AG04450 (cell line): ENCODE measurements at regions not wholly inside any gene's neighbourhood (a gene's known extent, or its start where the extent isn't known, plus 50 kb on each side); places are given as distances from the start of the nearest gene placed in this dataset.
"Not testable (repeated sequence)": the region's sequence is repeated elsewhere in the genome, so short reads cannot be mapped to it uniquely, and the experiment has no call there.

ENCODE experiments used
- CTCF ChIA-PET: fragments of 300-600, 350-600 bp; formaldehyde crosslinking; extraction: SDS; loops from one replicate; lab custom pipeline; 2022; ENCODE audit warnings: antibody characterized with exemption, inconsistent platforms; lab: Charles Lee
- POLR2A ChIA-PET: fragments of 350-600 bp; formaldehyde crosslinking; extraction: SDS; loops from one replicate; lab custom pipeline; 2021; ENCODE audit warnings: antibody characterized with exemption, inconsistent platforms; lab: Yijun Ruan, JAX
- DNase-seq: peaks from one replicate; pipeline ENCODE4 v3.0.0-alpha.2; 2011; ENCODE audit warnings: low read depth, low spot score
- H3K27ac ChIP-seq: one replicate; pipeline ENCODE4 v1.5.1; 2012; ENCODE audit warnings: low read depth, low read length, control low read depth
- H3K27me3 ChIP-seq: one replicate; pipeline ENCODE4 v1.6.0; 2012; ENCODE audit warnings: low read length; ENCODE audit not compliant: control insufficient read depth, insufficient read depth
- H3K4me3 ChIP-seq: 2 replicates; pipeline ENCODE4 v1.5.1; 2011; ENCODE audit warnings: mild to moderate bottlenecking, low read depth, low read length, control low read depth
- H3K9me3 ChIP-seq: 2 replicates; pipeline ENCODE4 v1.5.1; 2012; ENCODE audit warnings: low read length; ENCODE audit not compliant: control insufficient read depth, insufficient read depth
- TF ChIP-seq, protein P1 (sequence below): IDR thresholded peaks from 2 replicates; pipeline ENCODE4 v1.5.1; 2011; ENCODE audit warnings: low read depth, low read length, control low read depth, inconsistent platforms

DNA sequence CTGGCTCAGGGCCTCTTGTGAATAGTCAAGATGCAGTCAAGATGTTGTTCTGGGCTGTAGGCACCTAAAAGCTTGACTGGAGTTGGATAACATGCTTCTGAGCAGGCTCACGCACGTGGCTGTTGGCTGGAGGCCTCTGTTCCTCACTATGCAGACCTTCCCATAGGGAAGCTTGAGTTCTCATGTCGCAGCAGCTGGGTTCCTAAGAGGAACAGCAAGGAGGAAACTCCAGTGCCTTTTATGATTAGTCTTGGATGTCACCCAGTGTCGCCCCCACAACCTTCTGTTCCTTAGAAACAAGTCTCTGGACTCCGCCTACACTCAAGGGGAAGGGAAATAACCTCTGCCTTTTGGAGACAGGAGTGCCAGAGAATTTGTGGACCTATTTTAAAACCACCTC lies 210.7 kb downstream of the BCAS1 start:
- no peak overlapping the region for H3K27ac ChIP-seq
- TF ChIP-seq, protein P1, sequence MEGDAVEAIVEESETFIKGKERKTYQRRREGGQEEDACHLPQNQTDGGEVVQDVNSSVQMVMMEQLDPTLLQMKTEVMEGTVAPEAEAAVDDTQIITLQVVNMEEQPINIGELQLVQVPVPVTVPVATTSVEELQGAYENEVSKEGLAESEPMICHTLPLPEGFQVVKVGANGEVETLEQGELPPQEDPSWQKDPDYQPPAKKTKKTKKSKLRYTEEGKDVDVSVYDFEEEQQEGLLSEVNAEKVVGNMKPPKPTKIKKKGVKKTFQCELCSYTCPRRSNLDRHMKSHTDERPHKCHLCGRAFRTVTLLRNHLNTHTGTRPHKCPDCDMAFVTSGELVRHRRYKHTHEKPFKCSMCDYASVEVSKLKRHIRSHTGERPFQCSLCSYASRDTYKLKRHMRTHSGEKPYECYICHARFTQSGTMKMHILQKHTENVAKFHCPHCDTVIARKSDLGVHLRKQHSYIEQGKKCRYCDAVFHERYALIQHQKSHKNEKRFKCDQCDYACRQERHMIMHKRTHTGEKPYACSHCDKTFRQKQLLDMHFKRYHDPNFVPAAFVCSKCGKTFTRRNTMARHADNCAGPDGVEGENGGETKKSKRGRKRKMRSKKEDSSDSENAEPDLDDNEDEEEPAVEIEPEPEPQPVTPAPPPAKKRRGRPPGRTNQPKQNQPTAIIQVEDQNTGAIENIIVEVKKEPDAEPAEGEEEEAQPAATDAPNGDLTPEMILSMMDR = no peak
- ChIA-PET CTCF (interaction anchor here (1.1 kb wide), 2 partner anchors 53 to 80 kb away, joined by 3 read pairs; no protein-coding TSS in a partner anchor), POLR2A (no interaction called here)
- H3K9me3 ChIP-seq = no peaks in the 10 kb centered on the region
- H3K27me3 ChIP-seq = no peaks in the 10 kb centered on the region
- H3K4me3 ChIP-seq = no peak overlapping the region
- no peak for DNase-seq

DNA sequence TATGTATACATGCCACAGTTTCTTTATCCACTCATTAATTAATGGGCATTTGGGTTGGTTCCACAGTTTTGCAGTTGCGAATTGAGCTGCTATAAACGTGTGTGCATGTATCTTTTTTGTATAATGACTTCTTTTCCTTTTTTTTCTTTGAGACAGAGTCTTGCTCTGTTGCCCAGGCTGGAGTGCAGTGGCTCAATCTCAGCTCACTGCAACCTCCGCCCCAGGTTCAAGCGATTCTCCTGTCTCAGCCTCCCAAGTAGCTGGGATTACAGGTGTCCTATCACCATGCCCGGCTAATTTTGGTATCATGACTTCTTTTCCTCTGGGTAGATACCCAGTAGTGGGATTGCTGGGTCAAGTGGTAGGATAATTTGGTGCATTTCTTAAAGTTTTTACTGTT lies 211.4 kb downstream of the BCAS1 start:
- H3K9me3 ChIP-seq, POLR2A ChIA-PET, DNase-seq, H3K27ac ChIP-seq, H3K27me3 ChIP-seq, CTCF ChIA-PET, H3K4me3 ChIP-seq: not testable (repeated sequence)

DNA sequence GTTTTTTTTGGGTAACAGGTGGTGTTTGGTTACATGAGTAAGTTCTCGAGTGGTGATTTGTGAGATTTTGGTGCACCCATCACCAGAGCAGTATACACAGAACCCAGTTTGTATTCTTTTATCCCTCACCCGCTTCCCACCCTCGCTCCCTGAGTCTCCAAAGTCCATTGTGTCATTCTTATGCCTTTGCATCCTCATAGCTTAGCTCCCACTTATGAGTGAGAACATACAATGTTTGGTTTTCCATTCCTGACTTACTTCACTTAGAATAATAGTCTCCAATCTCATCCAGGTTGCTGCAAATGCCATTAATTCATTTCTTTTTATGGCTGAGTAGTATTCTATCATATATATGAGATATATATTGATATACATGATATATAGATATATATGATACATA lies 211.9 kb downstream of the BCAS1 start:
- H3K27ac ChIP-seq, H3K27me3 ChIP-seq, DNase-seq, H3K9me3 ChIP-seq, H3K4me3 ChIP-seq: not testable (repeated sequence)
- CTCF ChIA-PET = interaction anchor here (0.9 kb wide), 1 partner anchor 264 kb away, joined by 3 read pairs; the partner anchor contains the start of gene ZNF217
- POLR2A ChIA-PET = interaction anchor here (0.5 to 0.6 kb wide), 2 partner anchors 161 to 554 kb away, joined by 4 read pairs; no protein-coding TSS in a partner anchor

DNA sequence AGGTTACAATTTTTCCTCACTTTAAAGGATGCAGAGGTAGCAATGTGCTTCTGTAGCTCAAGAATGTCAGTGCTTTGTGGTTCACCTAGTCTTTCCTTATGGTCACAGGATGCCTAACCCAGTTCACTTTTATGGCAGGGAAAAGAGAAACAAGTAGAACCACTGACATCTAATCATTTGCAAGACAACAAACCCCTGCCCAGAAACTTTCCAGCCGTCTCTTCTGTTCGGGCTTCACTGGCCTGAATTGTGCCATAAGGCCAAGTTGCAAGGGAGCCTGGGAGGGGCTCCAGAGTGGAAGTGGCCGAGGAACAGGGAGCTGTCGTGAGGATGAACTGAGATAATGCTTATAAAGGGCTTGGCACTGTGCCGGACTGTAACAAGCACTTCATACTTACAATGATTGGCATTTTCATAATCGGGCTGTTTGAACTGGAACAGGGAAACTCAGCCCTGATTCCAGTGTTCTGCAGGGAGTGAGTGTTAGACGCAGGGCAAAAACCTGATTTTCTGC lies 212.6 kb downstream of the BCAS1 start:
- TF ChIP-seq, protein P1 = no peak
- Histone ChIP-seq H3K9me3 (no peaks in the 10 kb centered on the region; the same call in 1 of the 2 replicates), H3K4me3 (no peak overlapping the region), H3K27me3 (no peaks in the 10 kb centered on the region), H3K27ac (no peak overlapping the region)
- DNase-seq = no peak
- POLR2A ChIA-PET = interaction anchor here (0.5 kb wide), 1 partner anchor 553 kb away, joined by 4 read pairs; no protein-coding TSS in a partner anchor
- CTCF ChIA-PET = interaction anchor here (0.6 to 1.1 kb wide), 4 partner anchors 14 to 264 kb away, joined by 3 read pairs; partner anchors contain the start of gene ZNF217

DNA sequence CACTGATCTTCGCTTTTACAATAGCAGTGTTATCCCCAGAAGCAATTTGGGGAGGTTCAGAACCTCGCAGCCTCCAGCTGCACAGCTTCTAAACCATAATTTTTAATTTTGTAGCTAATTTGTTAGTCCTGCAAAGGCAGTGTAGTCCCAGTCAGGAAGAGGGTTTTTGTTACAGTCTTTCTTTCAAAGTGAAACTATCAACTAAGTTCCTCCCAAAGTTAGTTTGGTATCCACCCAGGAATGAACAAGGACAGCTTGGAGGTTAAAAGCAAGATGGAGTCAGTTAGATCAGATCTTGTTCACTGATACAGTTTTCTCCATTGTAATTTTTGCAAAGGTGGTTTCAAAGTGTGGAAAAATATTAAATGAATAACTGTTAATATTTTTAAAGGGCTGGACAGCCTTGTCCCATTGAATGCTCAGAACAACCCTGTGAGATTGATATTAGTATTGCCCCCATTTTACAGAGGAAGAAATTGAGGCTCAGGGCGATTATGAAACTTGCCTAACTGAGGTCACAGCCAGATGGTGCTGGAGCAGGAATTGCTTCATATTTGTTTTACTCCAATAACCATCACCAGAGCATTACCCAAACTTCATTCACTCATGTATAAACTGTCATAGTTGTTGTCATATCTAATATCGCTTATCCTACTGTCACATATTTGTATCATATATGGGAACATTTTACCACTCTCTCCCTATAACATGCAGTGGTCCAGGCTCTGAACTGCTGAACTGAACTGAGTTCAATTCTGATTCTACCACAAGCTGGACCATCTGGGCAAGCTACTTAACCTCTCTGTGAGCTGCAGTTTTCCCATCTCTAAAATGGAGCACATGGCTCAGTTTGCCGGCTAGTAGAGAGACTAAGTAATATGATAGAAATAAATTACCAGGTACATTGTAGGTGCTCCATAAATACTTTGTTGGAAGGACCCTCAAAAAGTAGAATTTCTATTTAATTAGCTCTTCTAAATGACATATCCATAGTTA lies 213.8 kb downstream of the BCAS1 start:
- DNase-seq = no peak
- POLR2A ChIA-PET = no interaction called here
- CTCF ChIA-PET = interaction anchor here (0.6 to 1.1 kb wide), 3 partner anchors 10 to 83 kb away, joined by 3 to 6 read pairs (median 3); no protein-coding TSS in a partner anchor
- TF ChIP-seq, protein P1 = no peak
- no peak overlapping the region for H3K27ac ChIP-seq
- H3K4me3 ChIP-seq = no peak overlapping the region
- no peaks in the 10 kb centered on the region; the same call in 1 of the 2 replicates for H3K9me3 ChIP-seq
- no peaks in the 10 kb centered on the region for H3K27me3 ChIP-seq
